A549 (cell line): ENCODE measurements at regions not wholly inside any gene's neighbourhood (a gene's known extent, or its start where the extent isn't known, plus 50 kb on each side); places are given as distances from the start of the nearest gene placed in this dataset.

Experiments
- ATAC-seq, 2 experiments: fragments of 200-7000 bp in 1 of 2; fragments of >200 bp in 1 of 2; cut with Nextera tagmentation in 1 of 2; cut with Tn5 transposase in 1 of 2; 3 replicates each; pipeline versions ENCODE4 v1.8.0 to v1.9.1; 2018 to 2020; ENCODE audit warnings: mild to moderate bottlenecking in 1 of 2, moderate library complexity in 1 of 2
- CTCF ChIA-PET: fragments of 300-600 bp; sonication (Branson Sonifier 250); formaldehyde crosslinking; extraction: SDS; loops from one replicate; lab custom pipeline; 2021; ENCODE audit warnings: antibody characterized with exemption, inconsistent platforms; lab: Yijun Ruan, JAX
- POLR2A ChIA-PET: fragments of 350-600 bp; formaldehyde crosslinking; extraction: SDS; loops from one replicate; lab custom pipeline; 2021; ENCODE audit warnings: antibody characterized with exemption, inconsistent platforms; lab: Yijun Ruan, JAX
- DNase-seq, 2 experiments: peaks; one replicate each; pipeline versions ENCODE4 v3.0.0 to v3.0.0-alpha.2; 2011 to 2016; ENCODE audit warnings: low read depth in 1 of 2, low spot score in 1 of 2
- FAIRE-seq: peaks from 2 replicates; lab custom pipeline; 2011; peaks lifted over from hg19 to GRCh38; lab: Jason Lieb, UNC
- H3K27ac ChIP-seq, 2 experiments: fragments of >200 bp; sonication (Bioruptor Twin); formaldehyde crosslinking; 3 replicates each; pipeline ENCODE4 v1.5.1; 2016 to 2017
- H3K4me1 ChIP-seq: fragments of >200 bp; sonication (Bioruptor Twin); formaldehyde crosslinking; 3 replicates; pipeline ENCODE4 v1.6.1; 2016
- H3K4me2 ChIP-seq: fragments of >200 bp; sonication (Bioruptor Twin); formaldehyde crosslinking; 3 replicates; pipeline ENCODE4 v1.6.1; 2016
- H3K4me3 ChIP-seq: fragments of >200 bp; sonication (Bioruptor Twin); formaldehyde crosslinking; 3 replicates; pipeline ENCODE4 v1.5.1; 2016
- H3K9me3 ChIP-seq: fragments of >200 bp; sonication (Bioruptor Twin); formaldehyde crosslinking; 3 replicates; pipeline ENCODE4 v1.6.1; 2016
- ATOH8 ChIP-seq: fragments of 250-450 bp; sonication (Bioruptor Pico); IDR thresholded peaks from 2 replicates; pipeline ENCODE4 v1.5.0; 2020; ENCODE audit warnings: low read depth, mild to moderate bottlenecking, moderate library complexity
- BHLHE40 ChIP-seq: IDR thresholded peaks from 2 replicates; pipeline ENCODE4 v1.6.1; 2012; ENCODE audit warnings: low read depth, low read length, inconsistent platforms
- CEBPB ChIP-seq, 2 experiments: fragments of >200 bp in 1 of 2; sonication (Bioruptor Twin) in 1 of 2; formaldehyde crosslinking in 1 of 2; IDR thresholded peaks; 2 replicates each; pipeline ENCODE4 v1.6.1; 2012 to 2016
- CTCF ChIP-seq: fragments of >200 bp; sonication (Bioruptor Twin); formaldehyde crosslinking; IDR thresholded peaks from 3 replicates; pipeline ENCODE4 v1.5.1; 2016
- E2F6 ChIP-seq: IDR thresholded peaks from 2 replicates; pipeline ENCODE4 v1.6.1; 2012; ENCODE audit warnings: low read depth, borderline replicate concordance
- ELK1 ChIP-seq: fragments of 150-350 bp; IDR thresholded peaks from 2 replicates; pipeline ENCODE4 v1.6.1; 2014; ENCODE audit warnings: low read depth, mild to moderate bottlenecking, low read length
- EP300 ChIP-seq, 2 experiments: fragments of >200 bp; sonication (Bioruptor Twin); formaldehyde crosslinking; IDR thresholded peaks; 2 replicates in 1 of 2; 3 replicates in 1 of 2; pipeline ENCODE4 v1.6.1; 2016 to 2017
- HES2 ChIP-seq: fragments of >200 bp; sonication (Bioruptor Twin); formaldehyde crosslinking; IDR thresholded peaks from 2 replicates; pipeline ENCODE4 v1.6.1; 2016
- HOXB13 ChIP-seq: fragments of 250-450 bp; sonication (Bioruptor Pico); IDR thresholded peaks from 2 replicates; pipeline ENCODE4 v1.5.0; 2020; ENCODE audit warnings: low read depth, mild to moderate bottlenecking, moderate library complexity
- HOXB5 ChIP-seq: fragments of 250-450 bp; sonication (Bioruptor Pico); IDR thresholded peaks from 2 replicates; pipeline ENCODE4 v1.5.0; 2020; ENCODE audit warnings: mild to moderate bottlenecking, moderate library complexity
- KDM1A ChIP-seq: fragments of 200-600 bp; sonication (generic); IDR thresholded peaks from 2 replicates; pipeline ENCODE4 v1.6.1; 2016; ENCODE audit warnings: low read depth, mild to moderate bottlenecking
- MAFK ChIP-seq: fragments of 450-650 bp; IDR thresholded peaks from 2 replicates; pipeline ENCODE4 v1.6.1; 2014; ENCODE audit not compliant: partially characterized antibody
- MYC ChIP-seq: IDR thresholded peaks from 2 replicates; pipeline ENCODE4 v1.6.1; 2012; ENCODE audit warnings: mild to moderate bottlenecking, inconsistent platforms, low read length, improper control_type of control experiment, borderline replicate concordance
- NFE2L2 ChIP-seq: fragments of 150-350 bp; conservative IDR thresholded peaks from 2 replicates; pipeline ENCODE4 v1.6.1; 2014; ENCODE audit warnings: low read length
- NR3C1 ChIP-seq: fragments of >200 bp; sonication (Bioruptor Twin); formaldehyde crosslinking; IDR thresholded peaks from 3 replicates; pipeline ENCODE4 v1.6.1; 2017
- PHF8 ChIP-seq: fragments of 200-600 bp; sonication (generic); IDR thresholded peaks from 2 replicates; pipeline ENCODE4 v1.6.1; 2016; ENCODE audit warnings: low read depth, mild to moderate bottlenecking, antibody characterized with exemption, moderate library complexity, borderline replicate concordance
- POLR2AphosphoS2 ChIP-seq: conservative IDR thresholded peaks from 2 replicates; pipeline ENCODE4 v1.6.1; 2012; ENCODE audit warnings: low read length, improper control_type of control experiment, inconsistent platforms
- RAD21 ChIP-seq, 2 experiments: fragments of >200 bp in 1 of 2; sonication (Bioruptor Twin) in 1 of 2; formaldehyde crosslinking in 1 of 2; IDR thresholded peaks in 1 of 2; conservative IDR thresholded peaks in 1 of 2; 2 replicates in 1 of 2; 3 replicates in 1 of 2; pipeline ENCODE4 v1.6.1; 2012 to 2018; ENCODE audit warnings: inconsistent platforms in 1 of 2
- RCOR1 ChIP-seq: fragments of 150-350 bp; IDR thresholded peaks from 2 replicates; pipeline ENCODE4 v1.6.1; 2014; ENCODE audit warnings: antibody characterized with exemption, low read length, low read depth
- REST ChIP-seq: fragments of 200-600 bp; sonication (generic); IDR thresholded peaks from 2 replicates; pipeline ENCODE4 v1.6.1; 2016; ENCODE audit warnings: antibody characterized with exemption, mild to moderate bottlenecking, moderate library complexity
- SMC3 ChIP-seq: fragments of >200 bp; sonication (Bioruptor Twin); formaldehyde crosslinking; IDR thresholded peaks from 3 replicates; pipeline ENCODE4 v1.6.1; 2018; ENCODE audit warnings: inconsistent platforms
- TP53 ChIP-seq: fragments of 250-450 bp; sonication (Bioruptor Pico); IDR thresholded peaks from 2 replicates; pipeline ENCODE4 v1.5.0; 2021; ENCODE audit warnings: mild to moderate bottlenecking, moderate library complexity
- ZNF302 ChIP-seq: fragments of 250-450 bp; sonication (Bioruptor Pico); IDR thresholded peaks from 2 replicates; pipeline ENCODE4 v1.9.0; 2021; ENCODE audit warnings: inconsistent platforms, mild to moderate bottlenecking, moderate library complexity
- WGBS: methylation state at CpG from one replicate; pipeline ENCODE4 v1.1.6; 2017; ENCODE audit errors: missing lambda C conversion rate; 5-methylcytosine and 5-hydroxymethylcytosine counted together

GRCh38 chr10:91088300-91089140 is 131.9 kb upstream of the PCGF5 start:
- no peaks in the 10 kb centered on the region for H3K9me3 ChIP-seq
- CTCF ChIA-PET = interaction anchor here (0.6 to 2.7 kb wide), 18 partner anchors 10 to 206 kb away, joined by 3 to 28 read pairs (median 3); no protein-coding TSS in a partner anchor
- peak; percentile 19 to 23 for DNase-seq
- H3K4me1 ChIP-seq = no peaks in the 10 kb centered on the region
- no peak for FAIRE-seq
- no peak overlapping the region for H3K4me2 ChIP-seq
- ATAC-seq = peak; percentile 54 to 81; a peak in 3 of 6 replicates
- POLR2A ChIA-PET = no interaction called here
- WGBS = 24% methylated on average over 7 of the region's 7 CpGs
- no peak for TF ChIP-seq KDM1A
- no peak for TF ChIP-seq HOXB5 (CRISPR knock-in tag)
- TF ChIP-seq ZNF302 (CRISPR knock-in tag) = no peak
- TF ChIP-seq ELK1 = no peak
- no peak for TF ChIP-seq BHLHE40
- TF ChIP-seq MAFK = no peak
- TF ChIP-seq RAD21 (conservative IDR thresholded peaks at IDR 0.05 in 1 of 2, IDR thresholded peaks at IDR 0.05 in 1 of 2) = peak; percentile 39 to 47; a peak in 4 of 5 replicates
- no peak for TF ChIP-seq REST
- TF ChIP-seq CTCF = peak; percentile 41
- TF ChIP-seq NFE2L2 = no peak
- no peak for TF ChIP-seq NR3C1
- TF ChIP-seq POLR2AphosphoS2 = no peak
- no peak for TF ChIP-seq EP300 (IDR thresholded peaks at IDR 0.05)
- no peak for TF ChIP-seq MYC
- no peak for TF ChIP-seq ATOH8 (CRISPR knock-in tag)
- TF ChIP-seq HES2 = no peak
- no peak for TF ChIP-seq TP53
- no peak for TF ChIP-seq CEBPB (IDR thresholded peaks at IDR 0.05)
- TF ChIP-seq PHF8 = no peak
- TF ChIP-seq RCOR1 = no peak
- no peak for TF ChIP-seq E2F6
- TF ChIP-seq HOXB13 (CRISPR knock-in tag) = no peak
- TF ChIP-seq SMC3 = peak; percentile 55; the same call in 2 of the 3 replicates
- no peak overlapping the region for H3K27ac ChIP-seq
- H3K4me3 ChIP-seq = no peak overlapping the region
